ENCODE measurements at regions not wholly inside any gene's neighbourhood (a gene's known extent, or its start where the extent isn't known, plus 50 kb on each side); places are given as distances from the start of the nearest gene placed in this dataset.
"Not testable (repeated sequence)": the region's sequence is repeated elsewhere in the genome, so short reads cannot be mapped to it uniquely, and the experiment has no call there.

DNA sequence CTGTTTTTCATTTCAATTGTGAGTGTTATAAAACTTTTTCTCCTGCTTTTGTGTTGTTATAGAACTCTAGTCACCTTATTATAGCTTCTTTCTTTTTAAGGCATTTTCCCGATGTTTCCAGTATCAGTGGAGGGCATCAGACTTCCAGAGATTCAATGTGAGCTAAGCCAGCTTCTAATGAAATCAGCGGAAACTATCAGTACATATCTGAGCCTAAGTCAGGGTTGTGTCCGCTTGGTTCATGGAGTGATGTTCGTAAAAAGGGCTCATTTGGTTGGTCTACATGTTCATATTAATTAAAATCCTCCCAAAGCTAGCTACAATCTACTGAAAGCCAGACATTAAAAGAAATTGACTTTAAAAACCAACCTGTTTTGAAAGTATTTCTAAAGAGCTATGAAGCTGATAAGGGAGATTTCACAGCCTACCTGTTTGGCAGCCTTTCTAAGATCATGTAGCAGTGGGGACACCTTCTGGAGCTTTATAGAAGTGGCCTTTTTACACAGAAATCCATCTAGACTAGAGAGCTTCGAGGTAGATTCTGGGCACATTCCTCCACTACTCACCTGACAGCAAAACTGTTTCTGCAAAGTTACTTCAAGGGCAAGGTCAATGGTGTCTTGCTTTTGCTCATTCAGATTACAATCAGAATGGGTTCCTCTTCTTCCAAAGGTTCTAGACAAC is 227.1 kb upstream of the NBPF12 start:
- not testable (repeated sequence) for DNase-seq

DNA sequence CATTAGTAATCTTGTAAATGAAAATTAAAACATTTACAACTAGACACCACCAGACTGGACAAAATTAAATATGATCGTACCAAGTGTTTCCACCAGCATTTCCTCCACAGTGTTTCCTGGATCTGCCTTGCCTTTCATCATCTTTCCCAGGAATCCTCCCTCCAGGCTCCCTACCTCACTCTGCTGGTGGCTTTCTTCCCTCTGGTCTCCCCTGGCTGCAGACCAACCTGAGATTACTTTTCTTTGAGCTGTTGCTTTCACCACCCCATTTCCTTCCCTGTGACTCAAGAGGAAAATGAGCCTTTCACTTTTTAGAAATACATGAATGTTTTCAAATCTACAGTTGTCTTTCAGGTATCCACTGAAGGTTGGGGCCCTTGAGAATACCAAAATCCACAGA is 228.8 kb upstream of the NBPF12 start:
- DNase-seq = not testable (repeated sequence)

DNA sequence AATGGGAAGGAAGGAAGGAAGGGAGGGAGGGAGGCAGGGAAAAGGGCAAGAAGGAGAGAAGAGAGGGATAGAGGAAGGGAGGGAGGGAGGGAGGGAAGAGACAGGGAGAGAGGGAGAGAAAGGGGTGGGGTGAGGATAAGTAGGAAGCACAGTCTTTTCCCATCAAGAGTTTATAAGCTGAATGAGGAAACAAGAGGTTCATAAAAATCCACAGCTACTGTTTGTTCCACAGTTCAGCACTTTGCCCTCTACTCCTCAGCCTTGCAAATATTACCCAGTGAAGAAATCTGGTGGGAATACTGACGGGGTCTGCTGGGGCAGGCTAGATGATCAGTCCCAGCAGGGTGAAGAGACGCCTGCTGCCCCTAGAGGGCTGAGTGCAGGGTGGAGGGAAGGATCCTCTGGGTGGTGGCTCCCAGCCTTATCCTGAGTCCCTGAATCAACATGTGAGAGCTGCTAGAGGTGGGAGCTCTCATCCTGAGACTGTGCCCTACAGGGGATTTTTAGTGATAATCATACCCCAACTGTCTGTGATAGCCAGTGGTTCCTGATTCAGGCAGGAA is 233.9 kb upstream of the NBPF12 start:
- DNase-seq = not testable (repeated sequence)

GRCh38 chr1:146701320-146701719 is 236.8 kb upstream of the NBPF12 start:
- not testable (repeated sequence) for DNase-seq

DNA sequence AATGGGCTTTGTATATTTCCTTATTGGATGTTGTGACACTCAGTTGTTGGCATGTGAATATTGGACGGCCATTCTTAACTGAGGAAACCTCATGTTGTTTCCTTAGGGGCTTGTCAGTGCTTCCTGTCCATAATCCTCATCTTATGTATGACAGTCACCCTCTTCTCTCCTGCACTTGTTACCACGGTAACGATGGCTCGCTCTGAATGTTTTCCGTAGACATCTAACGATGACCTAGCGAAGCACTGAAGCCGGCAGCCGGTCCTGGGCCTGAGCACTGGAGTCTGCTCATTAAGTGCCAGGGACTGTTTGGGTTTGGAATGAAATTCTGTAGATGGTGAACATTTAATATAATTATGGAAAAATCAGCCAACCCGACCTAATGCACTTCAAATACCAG is 242.7 kb upstream of the NBPF12 start:
- DNase-seq = not testable (repeated sequence)

- DNase-seq = not testable (repeated sequence)
These were observed 246.3 kb upstream of the NBPF12 start for GRCh38 chr1:146691798-146692197.

DNA sequence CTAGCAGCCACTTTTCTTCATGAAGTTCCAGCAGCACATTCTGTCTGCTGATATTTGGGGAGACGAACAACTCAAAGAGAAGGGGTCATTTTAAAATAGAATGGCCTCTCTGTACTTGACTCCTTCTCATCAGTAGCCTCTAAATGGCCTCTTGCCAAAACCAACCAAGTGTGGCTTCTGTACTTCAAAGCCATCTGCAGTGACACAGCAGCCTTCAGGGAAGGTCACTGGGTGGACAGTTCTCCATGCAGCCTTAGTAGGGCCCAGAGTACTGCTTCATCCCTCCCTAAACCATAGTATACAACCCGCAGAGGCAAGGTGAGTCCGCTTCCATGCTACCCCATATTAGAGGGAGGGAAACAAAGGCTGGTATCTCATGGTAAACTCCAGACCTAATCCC is 249.2 kb upstream of the NBPF12 start:
- not testable (repeated sequence) for DNase-seq

- not testable (repeated sequence) for DNase-seq
These were observed 251.3 kb upstream of the NBPF12 start for GRCh38 chr1:146686777-146687366.

DNA sequence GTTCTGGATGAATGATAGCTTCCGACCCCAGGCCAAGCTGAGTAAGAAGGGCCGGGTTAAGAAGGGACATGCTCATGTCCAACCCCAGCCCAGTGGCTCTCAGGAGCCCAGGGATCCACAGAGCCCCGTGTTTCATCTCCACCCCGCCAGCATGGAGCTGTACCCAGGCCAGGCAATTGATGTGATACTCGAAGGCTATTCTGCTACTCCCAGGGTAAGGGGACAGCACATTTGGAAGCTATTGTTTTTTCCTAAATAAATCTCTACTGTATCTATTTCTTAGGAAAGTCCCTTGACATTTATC is 255.0 kb upstream of the NBPF12 start:
- not testable (repeated sequence) for DNase-seq

DNA sequence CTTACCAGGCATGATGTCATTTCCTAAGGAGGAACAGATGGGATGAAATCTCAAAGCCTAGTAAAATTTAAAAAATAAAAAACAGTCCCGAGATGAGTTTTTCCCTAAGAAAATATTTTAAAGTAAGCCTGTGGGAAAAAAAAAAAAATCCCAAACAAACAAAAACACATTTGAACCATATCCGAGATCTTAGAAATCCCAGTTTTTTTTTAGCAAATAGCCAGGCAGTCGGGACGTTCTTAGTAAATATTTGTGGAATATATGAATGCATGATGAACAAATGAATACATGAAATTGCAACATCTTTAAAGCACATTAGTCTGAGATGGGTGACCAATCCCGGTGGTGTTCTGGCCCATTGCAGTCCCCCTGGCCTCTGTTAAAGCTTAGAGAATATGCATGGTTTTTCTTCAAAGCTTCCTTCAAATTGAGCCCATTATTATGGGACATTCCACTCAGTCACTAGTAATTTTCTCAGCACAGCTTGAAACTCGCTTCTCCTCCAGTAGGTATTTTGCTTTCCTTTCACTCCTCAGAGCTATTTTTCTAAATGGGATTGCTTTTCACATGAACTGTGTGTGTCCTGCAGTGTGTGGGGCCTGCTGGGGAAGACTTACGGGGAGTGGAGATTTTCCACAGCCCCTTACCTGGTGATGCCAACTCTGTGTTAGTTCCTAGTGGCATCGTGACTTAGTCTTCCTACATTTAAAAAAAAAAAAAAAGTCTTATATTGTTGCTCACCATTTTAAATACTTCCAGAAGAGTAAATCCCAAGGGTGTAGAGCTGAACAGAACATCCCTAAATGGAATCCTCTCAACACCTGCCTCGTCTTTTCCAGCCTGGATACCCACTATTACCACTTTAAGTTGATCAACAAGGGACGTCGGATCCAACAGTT is 255.6 kb upstream of the NBPF12 start:
- DNase-seq = not testable (repeated sequence)

GRCh38 chr1:146673729-146674299 is 264.3 kb upstream of the NBPF12 start:
- DNase-seq = not testable (repeated sequence)

- DNase-seq = not testable (repeated sequence)
These were observed 265.5 kb upstream of the NBPF12 start for GRCh38 chr1:146672608-146673007.

GRCh38 chr1:146671588-146671987 is 266.5 kb upstream of the NBPF12 start:
- not testable (repeated sequence) for DNase-seq

GRCh38 chr1:146670832-146671566 is 267.1 kb upstream of the NBPF12 start:
- DNase-seq = not testable (repeated sequence)

DNA sequence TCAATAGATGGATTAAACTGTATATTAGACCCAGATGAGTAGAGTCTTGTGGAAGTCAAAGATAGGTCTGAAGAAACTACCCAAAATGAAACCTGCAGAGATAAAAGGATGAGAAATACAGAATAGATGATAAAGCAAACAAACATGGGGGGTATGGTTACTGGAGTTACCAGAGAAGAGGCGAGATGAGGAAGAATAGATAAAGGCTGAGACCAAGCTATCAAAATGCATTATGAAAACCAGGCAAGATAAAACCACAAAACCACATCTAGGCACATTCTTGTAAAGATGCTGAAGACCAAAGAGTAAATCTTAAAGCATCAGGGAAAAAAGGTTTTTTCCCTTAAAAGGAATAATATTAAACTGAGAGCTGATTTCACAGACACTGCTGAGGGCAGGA is 271.8 kb upstream of the NBPF12 start:
- not testable (repeated sequence) for DNase-seq

- DNase-seq = not testable (repeated sequence)
These were observed 277.9 kb upstream of the NBPF12 start for GRCh38 chr1:146660242-146660641.

DNA sequence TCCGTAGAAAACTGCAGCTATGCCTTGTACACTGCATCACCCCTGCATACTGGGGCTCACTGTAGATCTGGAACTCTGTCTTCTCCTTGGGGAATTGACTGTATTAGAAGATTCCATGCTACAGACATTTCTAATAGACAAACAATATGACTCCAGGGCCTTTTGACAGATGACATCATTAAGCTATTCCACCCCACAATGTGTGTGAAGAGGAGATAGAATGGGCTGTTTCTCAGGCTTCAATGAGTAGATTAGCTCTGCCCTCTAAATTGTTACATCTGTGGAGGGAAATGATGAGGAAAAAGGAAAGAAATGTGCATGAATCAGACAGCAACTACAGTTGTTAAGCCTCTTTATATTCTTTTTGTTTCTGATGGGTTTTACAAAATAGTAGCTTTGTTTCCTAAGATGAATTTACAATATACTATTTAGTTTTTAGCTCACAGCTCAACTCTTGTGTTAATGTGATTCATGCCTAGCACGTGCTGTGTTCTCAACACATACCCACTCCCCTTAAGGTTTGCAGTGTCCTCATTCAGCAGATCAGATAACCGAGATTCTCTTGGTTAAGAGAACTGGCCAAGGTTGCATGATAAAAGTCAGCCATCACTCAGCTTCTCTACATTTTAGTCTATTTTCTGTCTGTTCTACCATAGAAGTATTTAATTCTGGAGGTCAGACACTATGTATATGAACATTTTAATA is 281.6 kb upstream of the NBPF12 start:
- not testable (repeated sequence) for DNase-seq

DNA sequence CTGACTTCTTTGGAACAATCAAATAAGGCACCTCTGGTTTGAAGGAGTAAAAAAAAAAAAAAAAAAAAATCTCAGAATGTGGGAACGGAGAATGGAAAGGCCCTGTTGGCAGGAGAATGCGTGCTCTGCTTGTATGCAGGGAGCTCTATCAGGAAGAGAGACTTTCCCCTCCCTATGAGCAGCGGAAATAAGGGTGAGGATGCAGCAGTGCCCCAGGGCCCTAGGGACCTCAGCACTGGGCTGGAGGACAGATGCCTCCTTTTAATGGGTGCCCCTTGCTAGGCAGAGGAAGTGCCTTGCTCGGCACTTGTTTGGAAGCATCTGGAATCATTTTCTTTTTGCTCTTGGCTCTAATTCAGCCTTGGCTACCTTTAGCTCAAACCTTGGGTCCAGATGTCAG is 283.4 kb upstream of the NBPF12 start:
- not testable (repeated sequence) for DNase-seq

GRCh38 chr1:146645978-146646604 is 292.0 kb upstream of the NBPF12 start:
- DNase-seq = not testable (repeated sequence)

DNA sequence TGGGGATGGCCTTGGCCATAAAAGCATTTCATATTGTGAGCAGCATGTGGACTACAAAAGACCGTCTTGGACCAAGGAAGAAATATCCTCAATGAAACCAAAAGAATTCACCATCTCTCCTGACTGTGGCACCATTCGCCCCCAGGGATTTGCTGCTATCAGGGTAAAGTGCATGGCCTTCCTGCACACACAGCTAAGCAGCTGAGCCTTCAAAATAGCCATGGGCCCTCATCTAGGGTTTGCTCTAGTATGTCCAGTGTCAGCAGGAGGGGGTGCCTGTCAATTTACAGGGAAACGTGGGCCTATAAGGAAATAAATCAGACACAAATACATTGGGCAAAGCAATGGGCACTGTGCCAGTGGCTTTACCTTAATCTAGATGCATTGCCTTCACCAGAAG is 296.6 kb upstream of the NBPF12 start:
- not testable (repeated sequence) for DNase-seq

DNA sequence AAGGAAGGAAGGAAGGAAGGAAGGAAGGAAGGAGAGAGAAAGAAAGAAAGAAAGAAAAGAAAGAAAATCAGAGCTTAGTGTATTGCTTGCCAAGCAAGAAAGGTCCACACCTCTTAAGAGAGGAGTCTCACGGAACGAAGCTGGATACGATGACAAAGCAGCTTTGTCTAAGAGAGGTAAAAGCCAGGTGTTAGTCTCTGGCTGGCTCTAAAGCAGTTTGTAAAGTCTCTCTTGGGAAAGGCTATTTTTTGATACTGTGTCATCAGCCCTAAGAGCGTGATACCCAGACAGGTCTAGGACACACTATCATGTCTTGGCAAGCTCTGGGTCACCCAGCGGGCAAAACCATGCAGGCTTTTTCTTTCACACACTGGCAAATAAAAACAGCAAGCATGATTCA is 297.5 kb upstream of the NBPF12 start:
- DNase-seq = not testable (repeated sequence)

Measured in skin of body (tissue), 1 donor.